ENCODE measurements at regions not wholly inside any gene's neighbourhood (a gene's known extent, or its start where the extent isn't known, plus 50 kb on each side); places are given as distances from the start of the nearest gene placed in this dataset.

DNA sequence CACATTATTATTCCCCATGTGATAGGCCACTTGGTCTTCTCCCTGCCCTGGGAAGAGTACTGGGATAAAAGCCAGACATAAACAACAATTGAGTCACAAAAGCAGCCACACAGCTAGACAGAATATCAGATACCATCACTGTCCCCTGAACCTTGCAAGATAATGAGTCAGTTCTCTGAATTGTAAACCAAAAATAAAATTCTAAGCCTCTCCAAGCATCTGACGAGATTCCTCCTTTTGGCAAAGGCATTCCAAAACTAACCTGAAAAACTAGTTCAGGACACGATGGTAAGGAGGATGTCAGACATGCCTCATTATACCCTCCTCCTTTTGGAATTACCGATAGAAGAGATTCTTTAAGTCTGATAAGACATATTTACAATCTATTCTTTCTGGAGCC, 450.7 kb downstream of the HTR7 start:
- H3K4me3 ChIP-seq (ENCODE audit: low read depth in 1 of 3, low read length in 3 of 3): no peak overlapping the region
- TF ChIP-seq JUND (IDR thresholded peaks at IDR 0.05) (no peak), TAF1 (conservative IDR thresholded peaks at IDR 0.05) (no peak), GABPA (IDR thresholded peaks at IDR 0.05 in 1 of 2, conservative IDR thresholded peaks at IDR 0.05 in 1 of 2) (no peak), FOXA2 (IDR thresholded peaks at IDR 0.05) (no peak), REST (IDR thresholded peaks at IDR 0.05) (no peak)
- no peak for DNase-seq (ENCODE audit: low spot score)
- peaks cover 0 to 7% (median 0%) of the 10 kb centered on the region in 4 donors for H3K9me3 ChIP-seq (ENCODE audit: control insufficient read depth in 4 of 4, low read length in 3 of 4)
- no peak overlapping the region for H3K27ac ChIP-seq (ENCODE audit: low read depth in 1 of 2, low read length in 2 of 2)
- no peaks in the 10 kb centered on the region for H3K27me3 ChIP-seq (ENCODE audit: control insufficient read depth in 4 of 4, insufficient read depth in 4 of 4, low read length in 3 of 4)
- H3K36me3 ChIP-seq (ENCODE audit: control insufficient read depth in 4 of 4, insufficient read depth in 3 of 4, low read depth in 1 of 4, low read length in 3 of 4): no peaks in the 10 kb centered on the region
- H3K9ac ChIP-seq (ENCODE audit: low read depth in 1 of 2, low read length in 2 of 2): no peak overlapping the region
- 52% methylated on average over 3 of the region's 3 CpGs for WGBS
- H3K4me1 ChIP-seq (ENCODE audit: control insufficient read depth in 4 of 4, insufficient read depth in 4 of 4, low read length in 3 of 4): no peaks in the 10 kb centered on the region

DNA sequence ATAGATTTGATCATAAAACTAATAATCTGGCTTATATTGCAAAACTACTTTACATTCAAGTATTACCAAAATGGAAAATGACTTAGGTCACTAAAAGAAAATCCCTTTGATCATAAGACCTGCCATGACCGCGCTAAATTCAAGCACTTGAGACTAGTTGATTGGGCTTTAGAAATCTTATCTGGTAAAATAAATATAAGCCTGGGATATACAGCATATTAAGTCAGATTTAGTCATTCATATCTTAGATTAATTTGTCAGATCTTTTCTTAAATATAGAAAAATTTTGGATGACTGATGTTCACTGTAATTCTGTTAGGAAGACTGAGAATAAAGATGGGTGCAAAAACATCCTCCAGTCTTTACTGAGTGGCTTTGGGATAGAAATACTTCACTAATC, 450.0 kb downstream of the HTR7 start:
- WGBS: 66% methylated on average over 2 of the region's 2 CpGs
- no peaks in the 10 kb centered on the region for H3K36me3 ChIP-seq (ENCODE audit: control insufficient read depth in 4 of 4, insufficient read depth in 3 of 4, low read depth in 1 of 4, low read length in 3 of 4)
- no peaks in the 10 kb centered on the region for H3K4me1 ChIP-seq (ENCODE audit: control insufficient read depth in 4 of 4, insufficient read depth in 4 of 4, low read length in 3 of 4)
- H3K27ac ChIP-seq (ENCODE audit: low read depth in 1 of 2, low read length in 2 of 2): no peak overlapping the region
- H3K27me3 ChIP-seq (ENCODE audit: control insufficient read depth in 4 of 4, insufficient read depth in 4 of 4, low read length in 3 of 4): no peaks in the 10 kb centered on the region
- TF ChIP-seq EGR1 (IDR thresholded peaks at IDR 0.05; ENCODE audit: low read depth in 2 of 2) (no peak), YY1 (IDR thresholded peaks at IDR 0.05) (no peak), JUND (IDR thresholded peaks at IDR 0.05) (no peak)
- no peak overlapping the region for H3K9ac ChIP-seq (ENCODE audit: low read depth in 1 of 2, low read length in 2 of 2)
- no peak overlapping the region for H3K4me3 ChIP-seq (ENCODE audit: low read depth in 1 of 3, low read length in 3 of 3)
- no peak for DNase-seq (ENCODE audit: low spot score)
- peaks cover 0 to 7% (median 0%) of the 10 kb centered on the region in 4 donors for H3K9me3 ChIP-seq (ENCODE audit: control insufficient read depth in 4 of 4, low read length in 3 of 4)

GRCh38 chr10:90412582-90412981, 445.3 kb downstream of the HTR7 start:
- Histone ChIP-seq H3K27me3 (ENCODE audit: control insufficient read depth in 4 of 4, insufficient read depth in 4 of 4, low read length in 3 of 4) (no peaks in the 10 kb centered on the region), H3K4me3 (ENCODE audit: low read depth in 1 of 3, low read length in 3 of 3) (no peak overlapping the region), H3K36me3 (ENCODE audit: control insufficient read depth in 4 of 4, insufficient read depth in 3 of 4, low read depth in 1 of 4, low read length in 3 of 4) (no peaks in the 10 kb centered on the region), H3K9ac (ENCODE audit: low read depth in 1 of 2, low read length in 2 of 2) (no peak overlapping the region), H3K9me3 (ENCODE audit: control insufficient read depth in 4 of 4, low read length in 3 of 4) (peaks cover 0 to 7% (median 0%) of the 10 kb centered on the region in 4 donors), H3K27ac (ENCODE audit: low read depth in 1 of 2, low read length in 2 of 2) (no peak overlapping the region), H3K4me1 (ENCODE audit: control insufficient read depth in 4 of 4, insufficient read depth in 4 of 4, low read length in 3 of 4) (no peaks in the 10 kb centered on the region)
- TF ChIP-seq, protein P1, sequence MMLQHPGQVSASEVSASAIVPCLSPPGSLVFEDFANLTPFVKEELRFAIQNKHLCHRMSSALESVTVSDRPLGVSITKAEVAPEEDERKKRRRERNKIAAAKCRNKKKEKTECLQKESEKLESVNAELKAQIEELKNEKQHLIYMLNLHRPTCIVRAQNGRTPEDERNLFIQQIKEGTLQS (IDR thresholded peaks at IDR 0.05): no peak
- no peak for TF ChIP-seq HNF4A (conservative IDR thresholded peaks at IDR 0.05)
- TF ChIP-seq SP1 (IDR thresholded peaks at IDR 0.05): no peak
- no peak for DNase-seq (ENCODE audit: low spot score)

DNA sequence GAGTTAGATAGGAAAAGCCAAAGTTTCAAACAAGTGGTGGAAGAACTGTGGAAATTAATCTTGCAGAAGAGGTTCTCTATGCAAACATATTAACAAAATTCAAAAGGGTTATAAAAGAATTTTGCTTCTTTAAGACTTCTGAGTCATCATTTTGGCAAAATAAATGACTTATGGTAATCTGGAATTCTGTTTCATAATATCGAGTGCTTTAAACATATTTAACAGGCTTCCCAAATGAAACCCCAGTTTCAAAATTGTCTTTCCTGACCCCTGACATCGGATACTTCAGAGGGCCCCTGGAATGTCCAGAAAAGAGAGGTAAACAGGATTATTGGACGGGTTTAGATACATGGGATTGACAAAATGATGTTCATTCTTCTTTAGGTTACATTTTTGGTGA, 444.6 kb downstream of the HTR7 start:
- Histone ChIP-seq H3K36me3 (ENCODE audit: control insufficient read depth in 4 of 4, insufficient read depth in 3 of 4, low read depth in 1 of 4, low read length in 3 of 4) (no peaks in the 10 kb centered on the region), H3K4me3 (ENCODE audit: low read depth in 1 of 3, low read length in 3 of 3) (no peak overlapping the region), H3K4me1 (ENCODE audit: control insufficient read depth in 4 of 4, insufficient read depth in 4 of 4, low read length in 3 of 4) (no peaks in the 10 kb centered on the region), H3K9ac (ENCODE audit: low read depth in 1 of 2, low read length in 2 of 2) (no peak overlapping the region), H3K27me3 (ENCODE audit: control insufficient read depth in 4 of 4, insufficient read depth in 4 of 4, low read length in 3 of 4) (no peaks in the 10 kb centered on the region), H3K27ac (ENCODE audit: low read depth in 1 of 2, low read length in 2 of 2) (no peak overlapping the region), H3K9me3 (ENCODE audit: control insufficient read depth in 4 of 4, low read length in 3 of 4) (peaks cover 0 to 7% (median 0%) of the 10 kb centered on the region in 4 donors)
- TF ChIP-seq MAX (IDR thresholded peaks at IDR 0.05): no peak
- TF ChIP-seq REST (IDR thresholded peaks at IDR 0.05): no peak
- no peak for TF ChIP-seq YY1 (IDR thresholded peaks at IDR 0.05)
- no peak for TF ChIP-seq RAD21 (IDR thresholded peaks at IDR 0.05)
- no peak for DNase-seq (ENCODE audit: low spot score)
- 73% methylated on average over 3 of the region's 3 CpGs for WGBS
